SJSA1 (cell line): ENCODE measurements at regions not wholly inside any gene's neighbourhood (a gene's known extent, or its start where the extent isn't known, plus 50 kb on each side); places are given as distances from the start of the nearest gene placed in this dataset.
"Not testable (repeated sequence)": the region's sequence is repeated elsewhere in the genome, so short reads cannot be mapped to it uniquely, and the experiment has no call there.

ENCODE experiments used
- DNase-seq, 2 experiments: peaks; one replicate each; pipeline ENCODE4 v3.0.0-alpha.2; 2015 to 2020; ENCODE audit warnings: low spot score in 2 of 2, low read depth in 1 of 2
- H3K27ac ChIP-seq: fragments of 250-450 bp; sonication (Bioruptor Pico); 2 replicates; pipeline ENCODE4 v1.5.1; 2020; ENCODE audit warnings: mild to moderate bottlenecking, moderate library complexity
- H3K27me3 ChIP-seq: fragments of 250-450 bp; sonication (Bioruptor Pico); replicated peaks from 2 replicates; pipeline ENCODE4 v1.5.1; 2020; ENCODE audit warnings: mild to moderate bottlenecking, moderate library complexity
- H3K36me3 ChIP-seq: fragments of 250-450 bp; sonication (Bioruptor Pico); 2 replicates; pipeline ENCODE4 v1.5.1; 2020; ENCODE audit warnings: mild to moderate bottlenecking
- H3K4me1 ChIP-seq: fragments of 250-450 bp; sonication (Bioruptor Pico); replicated peaks from 2 replicates; pipeline ENCODE4 v1.6.1; 2021; ENCODE audit warnings: mild to moderate bottlenecking
- H3K4me3 ChIP-seq: fragments of 250-450 bp; sonication (Bioruptor Pico); 2 replicates; pipeline ENCODE4 v1.5.1; 2020; ENCODE audit warnings: mild to moderate bottlenecking
- H3K9me3 ChIP-seq: fragments of 250-450 bp; sonication (Bioruptor Pico); replicated peaks from 2 replicates; pipeline ENCODE4 v1.5.1; 2020; ENCODE audit warnings: mild to moderate bottlenecking

DNA sequence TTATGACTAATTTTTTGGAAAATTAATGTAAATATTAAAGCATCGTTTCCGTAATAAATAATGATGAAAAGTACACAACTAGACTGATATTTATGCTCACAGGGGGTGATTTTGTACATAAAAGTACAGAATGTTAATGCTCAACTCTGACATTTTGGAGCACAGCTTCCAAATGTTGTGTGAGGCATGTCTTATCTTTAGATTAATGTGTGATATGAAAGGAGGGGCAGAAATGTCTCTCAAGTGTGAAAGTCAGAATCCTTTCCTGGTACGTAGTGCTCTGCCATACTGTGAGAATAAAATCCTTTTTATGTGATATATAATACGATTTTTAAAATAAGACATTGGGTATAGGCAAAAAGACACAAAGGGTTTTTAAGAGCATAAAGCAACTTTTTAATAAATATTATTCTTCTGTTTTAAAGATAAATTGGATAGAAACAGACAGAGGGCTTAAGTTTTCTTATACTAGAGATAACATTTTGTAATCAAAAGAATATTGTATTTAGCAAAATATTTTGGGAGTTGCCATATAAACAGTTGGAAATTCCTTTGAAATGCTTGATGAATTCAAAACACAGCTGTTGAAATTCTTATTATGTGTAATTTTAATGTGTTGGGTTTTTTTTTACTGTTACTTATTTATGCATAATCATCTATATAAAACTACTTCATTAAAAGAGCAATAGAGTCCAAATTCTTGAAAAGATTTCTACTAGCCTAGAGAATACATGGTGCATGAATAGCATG is 389.7 kb downstream of the RAP2B start:
- Histone ChIP-seq H3K27me3 (no peaks in the 10 kb centered on the region), H3K36me3 (no peaks in the 10 kb centered on the region), H3K9me3 (no peaks in the 10 kb centered on the region), H3K4me3 (no peak overlapping the region), H3K27ac (no peak overlapping the region), H3K4me1 (no peaks in the 10 kb centered on the region)
- DNase-seq = no peak

- no peak overlapping the region for H3K4me3 ChIP-seq
- no peaks in the 10 kb centered on the region for H3K9me3 ChIP-seq
- no peak overlapping the region for H3K27ac ChIP-seq
- DNase-seq = no peak
- no peaks in the 10 kb centered on the region for H3K27me3 ChIP-seq
- no peaks in the 10 kb centered on the region for H3K4me1 ChIP-seq
- H3K36me3 ChIP-seq = no peaks in the 10 kb centered on the region
These were observed 391.0 kb downstream of the RAP2B start for GRCh38 chr3:153552887-153553604.

- Histone ChIP-seq H3K9me3 (no peaks in the 10 kb centered on the region), H3K27me3 (no peaks in the 10 kb centered on the region), H3K4me1 (no peaks in the 10 kb centered on the region), H3K27ac (no peak overlapping the region), H3K4me3 (no peak overlapping the region), H3K36me3 (no peaks in the 10 kb centered on the region)
- no peak for DNase-seq
These were observed 391.5 kb downstream of the RAP2B start for GRCh38 chr3:153553605-153553945.

DNA sequence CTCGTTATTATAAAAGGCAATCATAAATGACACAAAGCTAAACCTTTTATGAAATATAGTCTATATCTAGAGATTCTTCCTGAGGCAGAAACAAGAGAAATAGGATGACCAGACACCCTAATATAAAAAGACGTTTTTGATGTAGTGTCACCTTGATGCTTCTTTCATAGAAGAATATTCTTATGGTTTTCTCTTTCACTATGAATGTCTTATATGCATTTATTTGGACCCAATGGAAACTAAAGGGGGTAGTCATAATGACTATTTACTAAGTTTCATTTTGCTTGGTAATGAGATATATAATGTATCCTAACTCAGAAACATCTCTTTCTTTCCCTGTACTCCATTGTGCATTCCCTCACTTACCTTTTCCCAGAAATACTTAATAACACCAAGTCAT is 393.9 kb downstream of the RAP2B start:
- Histone ChIP-seq H3K9me3 (no peaks in the 10 kb centered on the region), H3K27ac (no peak overlapping the region), H3K27me3 (no peaks in the 10 kb centered on the region)

GRCh38 chr3:153559366-153559765 is 397.3 kb downstream of the RAP2B start:
- not testable (repeated sequence) for H3K27me3 ChIP-seq, H3K9me3 ChIP-seq, DNase-seq, H3K4me3 ChIP-seq, H3K36me3 ChIP-seq, H3K27ac ChIP-seq, H3K4me1 ChIP-seq

More for the DNA sequence above, 393.9 kb downstream of the RAP2B start:
- Histone ChIP-seq H3K36me3 (no peaks in the 10 kb centered on the region), H3K4me1 (no peaks in the 10 kb centered on the region), H3K4me3 (no peak overlapping the region)
- DNase-seq = no peak

DNA sequence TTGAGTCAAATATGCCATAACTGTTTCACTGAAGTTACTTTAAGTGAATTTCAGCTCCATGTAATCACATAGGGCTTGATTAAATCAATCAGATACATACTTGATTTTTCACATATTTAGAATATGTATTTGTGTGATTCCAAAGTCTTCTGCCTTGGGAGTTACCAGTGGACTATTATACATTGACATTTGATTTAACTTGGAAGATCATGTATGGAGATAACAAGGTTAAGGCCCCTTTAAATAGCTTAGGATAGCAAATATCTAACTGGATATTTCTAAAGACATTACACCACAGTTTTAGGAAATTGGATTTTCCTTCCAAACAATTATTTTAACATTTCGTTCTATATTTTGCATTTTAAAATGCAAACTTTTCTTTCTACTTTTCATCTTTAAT is 405.0 kb downstream of the RAP2B start:
- Histone ChIP-seq H3K4me3 (no peak overlapping the region), H3K27me3 (no peaks in the 10 kb centered on the region), H3K4me1 (no peaks in the 10 kb centered on the region), H3K36me3 (no peaks in the 10 kb centered on the region), H3K27ac (no peak overlapping the region), H3K9me3 (no peaks in the 10 kb centered on the region)
- DNase-seq = no peak

DNA sequence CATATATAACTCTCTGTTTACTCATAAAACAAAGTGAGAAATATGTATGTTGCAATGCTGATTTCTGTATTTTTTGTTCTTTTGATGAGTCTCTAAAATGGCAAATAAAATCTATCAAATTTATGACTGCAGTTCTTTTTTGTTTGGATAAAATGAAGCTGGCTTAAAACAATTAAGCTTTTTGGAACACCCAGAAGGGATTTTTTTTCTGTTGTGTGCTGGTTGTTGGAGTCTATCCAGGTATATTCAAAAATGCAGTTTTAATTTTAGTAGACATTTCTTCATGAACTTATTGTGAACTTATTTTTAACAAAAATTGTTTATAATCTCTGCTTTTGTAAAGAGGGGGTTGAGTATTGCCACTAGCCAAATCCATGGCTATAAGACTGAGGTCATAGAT is 405.5 kb downstream of the RAP2B start:
- H3K27me3 ChIP-seq = no peaks in the 10 kb centered on the region
- no peak overlapping the region for H3K4me3 ChIP-seq
- DNase-seq = no peak
- H3K9me3 ChIP-seq = no peaks in the 10 kb centered on the region
- no peak overlapping the region for H3K27ac ChIP-seq
- H3K4me1 ChIP-seq = no peaks in the 10 kb centered on the region
- no peaks in the 10 kb centered on the region for H3K36me3 ChIP-seq

DNA sequence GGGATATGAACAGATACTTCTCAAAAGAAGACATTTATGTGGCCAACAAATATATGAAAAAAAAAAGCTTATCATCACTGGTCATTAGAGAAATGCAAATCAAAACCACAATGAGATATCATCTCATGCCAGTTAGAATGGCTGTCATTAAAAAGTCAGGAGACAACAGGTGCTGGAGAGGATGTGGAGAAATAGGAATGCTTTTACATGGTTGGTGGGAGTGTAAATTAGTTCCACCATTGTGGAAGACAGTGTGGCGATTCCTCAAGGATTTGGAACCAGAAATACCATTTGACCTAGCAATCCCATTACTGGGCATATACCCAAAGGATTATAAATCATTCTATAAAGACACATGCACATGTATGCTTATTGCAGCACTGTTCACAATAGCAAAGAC is 408.5 kb downstream of the RAP2B start:
- not testable (repeated sequence) for H3K27ac ChIP-seq, H3K4me1 ChIP-seq, DNase-seq, H3K27me3 ChIP-seq, H3K9me3 ChIP-seq, H3K36me3 ChIP-seq, H3K4me3 ChIP-seq

DNA sequence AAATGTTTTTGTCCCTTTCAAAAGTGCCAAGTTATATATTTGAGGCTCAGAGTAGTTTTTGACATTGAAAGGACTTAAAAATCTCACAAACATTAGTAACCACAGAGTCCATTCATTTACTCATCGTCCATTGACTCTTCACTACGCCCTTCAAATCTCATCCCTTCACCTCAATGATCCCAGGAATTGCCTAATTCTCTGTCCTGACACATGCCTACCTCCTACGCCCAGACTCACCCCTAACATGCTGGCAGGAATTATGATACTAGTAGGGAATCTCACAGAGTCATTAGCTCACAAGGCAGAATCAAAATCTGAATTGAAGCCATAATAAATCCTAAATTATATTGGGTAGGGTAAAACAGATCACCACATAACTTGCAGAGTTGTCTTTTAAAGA is 410.1 kb downstream of the RAP2B start:
- no peaks in the 10 kb centered on the region for H3K9me3 ChIP-seq
- H3K4me1 ChIP-seq = no peaks in the 10 kb centered on the region
- no peaks in the 10 kb centered on the region for H3K36me3 ChIP-seq
- no peaks in the 10 kb centered on the region for H3K27me3 ChIP-seq
- H3K4me3 ChIP-seq = no peak overlapping the region
- H3K27ac ChIP-seq = no peak overlapping the region
- DNase-seq = no peak

GRCh38 chr3:153572654-153573053 is 410.6 kb downstream of the RAP2B start:
- DNase-seq = no peak
- H3K4me3 ChIP-seq = no peak overlapping the region
- no peaks in the 10 kb centered on the region for H3K27me3 ChIP-seq
- no peaks in the 10 kb centered on the region for H3K36me3 ChIP-seq
- H3K9me3 ChIP-seq = no peaks in the 10 kb centered on the region
- H3K4me1 ChIP-seq = no peaks in the 10 kb centered on the region
- H3K27ac ChIP-seq = no peak overlapping the region

GRCh38 chr3:153573481-153573880 is 411.5 kb downstream of the RAP2B start:
- H3K4me3 ChIP-seq = no peak overlapping the region
- no peaks in the 10 kb centered on the region for H3K27me3 ChIP-seq
- H3K4me1 ChIP-seq = no peaks in the 10 kb centered on the region
- H3K9me3 ChIP-seq = no peaks in the 10 kb centered on the region
- H3K27ac ChIP-seq = no peak overlapping the region
- no peaks in the 10 kb centered on the region for H3K36me3 ChIP-seq
- no peak for DNase-seq

GRCh38 chr3:153574445-153574844 is 412.4 kb downstream of the RAP2B start:
- H3K27me3 ChIP-seq = no peaks in the 10 kb centered on the region
- DNase-seq = no peak

GRCh38 chr3:153577059-153577736 is 415.2 kb downstream of the RAP2B start:
- H3K4me3 ChIP-seq = no peak overlapping the region
- no peaks in the 10 kb centered on the region for H3K36me3 ChIP-seq
- H3K9me3 ChIP-seq = no peaks in the 10 kb centered on the region
- no peak for DNase-seq
- no peaks in the 10 kb centered on the region for H3K4me1 ChIP-seq
- H3K27ac ChIP-seq = no peak overlapping the region
- H3K27me3 ChIP-seq = no peaks in the 10 kb centered on the region

More at GRCh38 chr3:153574445-153574844, 412.4 kb downstream of the RAP2B start:
- Histone ChIP-seq H3K9me3 (no peaks in the 10 kb centered on the region), H3K4me1 (no peaks in the 10 kb centered on the region), H3K4me3 (no peak overlapping the region), H3K36me3 (no peaks in the 10 kb centered on the region), H3K27ac (no peak overlapping the region)

GRCh38 chr3:153578046-153578445 is 416.0 kb downstream of the RAP2B start:
- no peak for DNase-seq
- Histone ChIP-seq H3K36me3 (no peaks in the 10 kb centered on the region), H3K9me3 (no peaks in the 10 kb centered on the region), H3K4me1 (no peaks in the 10 kb centered on the region), H3K27me3 (no peaks in the 10 kb centered on the region), H3K4me3 (no peak overlapping the region), H3K27ac (no peak overlapping the region)
